Trophoblast cell (in vitro differentiated cells and primary cell): ENCODE measurements at regions not wholly inside any gene's neighbourhood (a gene's known extent, or its start where the extent isn't known, plus 50 kb on each side); places are given as distances from the start of the nearest gene placed in this dataset.

Experiments used
- DNase-seq, 2 donors: peaks; one replicate each; pipeline ENCODE4 v3.0.0-alpha.2; 2016
- H2AFZ ChIP-seq: 2 replicates; pipeline ENCODE4 v1.6.1; 2013; ENCODE audit warnings: low read length, moderate library complexity, mild to moderate bottlenecking; ENCODE audit not compliant: insufficient read depth, poor library complexity
- H2AK5ac ChIP-seq: 2 replicates; pipeline ENCODE4 v1.6.1; 2013; ENCODE audit warnings: mild to moderate bottlenecking, low read length
- H2BK120ac ChIP-seq: 2 replicates; pipeline ENCODE4 v1.6.1; 2013; ENCODE audit warnings: low read length, mild to moderate bottlenecking, moderate library complexity; ENCODE audit not compliant: insufficient read depth, poor library complexity
- H2BK12ac ChIP-seq: 2 replicates; pipeline ENCODE4 v1.6.1; 2013; ENCODE audit warnings: mild to moderate bottlenecking, low read length, moderate library complexity
- H2BK5ac ChIP-seq: 2 replicates; pipeline ENCODE4 v1.6.1; 2013; ENCODE audit warnings: low read length, low read depth, moderate library complexity, mild to moderate bottlenecking; ENCODE audit not compliant: poor library complexity
- H3K14ac ChIP-seq: 2 replicates; pipeline ENCODE4 v1.6.1; 2013; ENCODE audit warnings: mild to moderate bottlenecking, low read length
- H3K18ac ChIP-seq: 2 replicates; pipeline ENCODE4 v1.6.1; 2013; ENCODE audit warnings: mild to moderate bottlenecking, low read length
- H3K23ac ChIP-seq: 2 replicates; pipeline ENCODE4 v1.6.1; 2013; ENCODE audit warnings: low read length
- H3K27ac ChIP-seq: 2 replicates; pipeline ENCODE4 v1.5.1; 2013; ENCODE audit warnings: low read depth, mild to moderate bottlenecking, inconsistent platforms, low read length, moderate library complexity
- H3K27me3 ChIP-seq: 2 replicates; pipeline ENCODE4 v1.6.1; 2013; ENCODE audit warnings: inconsistent platforms, mild to moderate bottlenecking, low read length, moderate library complexity; ENCODE audit not compliant: insufficient read depth
- H3K36me3 ChIP-seq, 2 experiments: 1 replicate in 1 of 2; 2 replicates in 1 of 2; pipeline ENCODE4 v1.6.1; 2013; ENCODE audit warnings: low read length in 2 of 2, mild to moderate bottlenecking in 2 of 2, moderate library complexity in 1 of 2; ENCODE audit not compliant: insufficient read depth in 2 of 2, control insufficient read depth in 1 of 2
- H3K4ac ChIP-seq: 2 replicates; pipeline ENCODE4 v1.6.1; 2013; ENCODE audit warnings: low read depth, mild to moderate bottlenecking, low read length, moderate library complexity
- H3K4me1 ChIP-seq, 2 experiments: 1 replicate in 1 of 2; 2 replicates in 1 of 2; pipeline ENCODE4 v1.6.1; 2013; ENCODE audit warnings: low read length in 2 of 2, mild to moderate bottlenecking in 2 of 2, moderate library complexity in 1 of 2; ENCODE audit not compliant: insufficient read depth in 2 of 2, control insufficient read depth in 1 of 2
- H3K4me2 ChIP-seq: 2 replicates; pipeline ENCODE4 v1.6.1; 2013; ENCODE audit warnings: inconsistent platforms, mild to moderate bottlenecking, low read length, moderate library complexity
- H3K4me3 ChIP-seq: 2 replicates; pipeline ENCODE4 v1.5.1; 2013; ENCODE audit warnings: mild to moderate bottlenecking, low read depth, low read length, inconsistent platforms
- H3K79me1 ChIP-seq: one replicate; pipeline ENCODE4 v1.6.1; 2013; ENCODE audit warnings: low read length
- H3K79me2 ChIP-seq: 2 replicates; pipeline ENCODE4 v1.6.1; 2013; ENCODE audit warnings: low read length, mild to moderate bottlenecking; ENCODE audit not compliant: control insufficient read depth, insufficient read depth, poor library complexity
- H3K9ac ChIP-seq: 2 replicates; pipeline ENCODE4 v1.6.1; 2013; ENCODE audit warnings: mild to moderate bottlenecking, low read length
- H3K9me3 ChIP-seq: 2 replicates; pipeline ENCODE4 v1.6.1; 2013; ENCODE audit warnings: low read depth, mild to moderate bottlenecking, control low read depth, inconsistent platforms, low read length; ENCODE audit not compliant: insufficient read depth
- H4K12ac ChIP-seq: 2 replicates; pipeline ENCODE4 v1.6.1; 2013; ENCODE audit warnings: low read depth, mild to moderate bottlenecking, low read length, moderate library complexity
- H4K8ac ChIP-seq: 2 replicates; pipeline ENCODE4 v1.6.1; 2013; ENCODE audit warnings: low read depth, mild to moderate bottlenecking, low read length, moderate library complexity
- H4K91ac ChIP-seq: one replicate; pipeline ENCODE4 v1.6.1; 2013; ENCODE audit warnings: low read depth, mild to moderate bottlenecking, low read length, moderate library complexity
- WGBS: extraction: QIAGEN DNeasy Blood & Tissue Kit; methylation state at CpG from one replicate; pipeline ENCODE4 v1.1.7; 2013; ENCODE audit warnings: missing lambda C conversion rate; ENCODE audit not compliant: insufficient read length, insufficient coverage; ENCODE audit errors: extremely low coverage; 5-methylcytosine and 5-hydroxymethylcytosine counted together

DNA sequence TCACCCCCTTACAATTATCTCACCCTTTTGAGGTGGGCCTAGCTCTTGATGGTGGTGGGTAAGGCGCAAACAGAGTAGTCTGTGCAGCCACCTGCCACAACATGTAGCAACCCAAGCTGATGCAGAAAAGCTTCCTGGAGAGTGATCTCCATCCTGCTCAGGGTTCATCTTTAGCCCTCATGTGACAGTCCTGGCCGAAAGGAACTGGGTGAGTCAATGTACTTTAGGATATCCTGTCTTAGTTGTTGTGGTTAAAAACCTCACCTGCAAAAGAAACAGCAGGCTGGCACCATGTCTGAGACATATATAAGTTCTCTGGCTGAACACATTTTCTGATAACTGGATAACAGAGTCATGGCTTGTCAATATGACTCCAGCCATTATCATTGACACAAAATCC, 183.5 kb upstream of the CPHXL start:
- Histone ChIP-seq H3K9me3 (no peaks in the 10 kb centered on the region), H3K14ac (no peak overlapping the region), H4K91ac (no peak overlapping the region), H3K4ac (no peak overlapping the region), H3K27me3 (no peaks in the 10 kb centered on the region), H4K8ac (no peak overlapping the region), H2BK120ac (no peak overlapping the region), H3K4me1 (no peaks in the 10 kb centered on the region), H2BK5ac (no peak overlapping the region), H3K18ac (no peak overlapping the region), H3K9ac (no peak overlapping the region), H3K79me2 (no peaks in the 10 kb centered on the region), H4K12ac (no peak overlapping the region), H3K27ac (no peak overlapping the region), H3K4me2 (no peak overlapping the region), H2BK12ac (no peak overlapping the region), H2AFZ (no peak overlapping the region), H2AK5ac (no peak overlapping the region), H3K23ac (no peak overlapping the region), H3K36me3 (no peaks in the 10 kb centered on the region), H3K4me3 (no peak overlapping the region), H3K79me1 (no peaks in the 10 kb centered on the region)
- WGBS = no CpG with 5 or more reads among the region's 2 CpGs
- no peak for DNase-seq

DNA sequence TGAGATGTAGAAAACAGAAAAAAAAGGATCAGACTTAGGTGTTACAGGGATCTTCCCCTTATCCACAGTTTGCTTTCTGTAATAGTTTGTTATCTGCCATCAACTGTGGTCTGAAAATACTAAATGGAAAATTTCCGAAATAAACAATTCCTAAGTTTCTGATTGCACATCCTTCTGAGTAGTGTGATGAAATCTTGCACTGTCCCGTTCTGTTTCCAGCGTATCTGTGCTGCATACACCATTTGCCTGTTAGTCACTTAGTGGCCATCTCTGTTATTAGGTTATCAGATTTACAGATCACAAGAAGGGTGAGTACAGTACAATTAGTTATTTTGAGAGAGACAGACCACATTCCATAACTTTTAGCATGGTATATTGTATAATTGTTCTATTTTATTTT, 185.6 kb upstream of the CPHXL start:
- Histone ChIP-seq H3K9ac (no peak overlapping the region), H2AFZ (no peak overlapping the region), H3K23ac (no peak overlapping the region), H3K36me3 (no peaks in the 10 kb centered on the region), H3K4me1 (no peaks in the 10 kb centered on the region), H3K9me3 (no peaks in the 10 kb centered on the region), H2BK120ac (no peak overlapping the region), H4K91ac (no peak overlapping the region), H3K14ac (no peak overlapping the region), H3K27me3 (no peaks in the 10 kb centered on the region), H3K27ac (no peak overlapping the region), H3K4ac (no peak overlapping the region), H3K79me1 (no peaks in the 10 kb centered on the region), H3K4me2 (no peak overlapping the region), H3K4me3 (no peak overlapping the region), H2BK5ac (no peak overlapping the region), H4K12ac (no peak overlapping the region), H4K8ac (no peak overlapping the region), H3K18ac (no peak overlapping the region), H2BK12ac (no peak overlapping the region), H3K79me2 (no peaks in the 10 kb centered on the region), H2AK5ac (no peak overlapping the region)
- no CpG with 5 or more reads among the region's 3 CpGs for WGBS
- peak; percentile 53 to 72 for DNase-seq

DNA sequence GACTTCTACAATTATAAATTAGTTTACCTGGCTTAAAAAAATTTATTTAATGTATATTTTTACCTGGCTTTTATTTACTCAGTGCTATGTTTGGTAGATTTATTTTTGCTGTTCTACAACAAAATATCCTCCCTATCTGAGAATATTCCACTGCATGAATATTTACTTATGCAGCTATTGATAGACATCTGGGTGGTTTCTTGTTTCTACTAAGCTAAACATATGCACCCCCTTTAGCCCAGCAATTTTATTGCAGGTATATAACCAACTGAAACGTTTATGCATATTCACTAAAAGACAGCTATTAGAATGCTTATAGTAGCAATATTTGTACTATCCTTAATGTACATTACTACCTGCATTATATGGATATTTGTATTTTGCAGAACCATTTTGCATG, 187.7 kb upstream of the CPHXL start:
- H3K79me1 ChIP-seq = no peaks in the 10 kb centered on the region
- DNase-seq = no peak
- no peak overlapping the region for H3K14ac ChIP-seq
- no peaks in the 10 kb centered on the region for H3K9me3 ChIP-seq
- H2AK5ac ChIP-seq = no peak overlapping the region
- no peak overlapping the region for H3K18ac ChIP-seq
- H3K27me3 ChIP-seq = no peaks in the 10 kb centered on the region
- H3K9ac ChIP-seq = no peak overlapping the region
- no peak overlapping the region for H3K23ac ChIP-seq
- H3K27ac ChIP-seq = no peak overlapping the region
- H2BK120ac ChIP-seq = no peak overlapping the region
- no peaks in the 10 kb centered on the region for H3K36me3 ChIP-seq
- no peak overlapping the region for H2AFZ ChIP-seq
- no peak overlapping the region for H3K4ac ChIP-seq
- H4K91ac ChIP-seq = no peak overlapping the region
- no peak overlapping the region for H4K12ac ChIP-seq
- no peak overlapping the region for H4K8ac ChIP-seq
- H3K4me3 ChIP-seq = no peak overlapping the region
- no peak overlapping the region for H2BK12ac ChIP-seq
- no peak overlapping the region for H2BK5ac ChIP-seq
- no peak overlapping the region for H3K4me2 ChIP-seq
- no peaks in the 10 kb centered on the region for H3K79me2 ChIP-seq
- no peaks in the 10 kb centered on the region for H3K4me1 ChIP-seq
- WGBS = no CpG with 5 or more reads among the region's 1 CpG

DNA sequence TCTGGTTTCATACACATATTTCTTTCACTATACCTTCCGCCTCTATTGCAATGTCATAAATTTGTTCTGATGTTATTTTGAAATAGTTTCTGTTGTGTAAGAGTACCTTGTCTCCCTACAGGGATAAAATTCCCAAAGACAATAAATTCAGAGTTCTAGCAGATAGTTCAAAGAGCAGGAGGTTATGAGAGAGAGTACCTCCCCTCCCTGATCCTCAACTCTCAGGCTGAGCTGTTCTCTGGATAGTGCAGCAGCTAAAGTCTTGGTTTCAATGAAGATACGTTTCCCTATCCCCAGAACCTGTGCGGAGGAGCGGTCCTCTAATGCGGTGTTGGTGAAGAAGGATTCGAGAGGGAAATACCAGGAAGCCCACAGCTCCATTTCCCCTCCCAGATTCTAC, 190.2 kb upstream of the CPHXL start:
- Histone ChIP-seq H3K4ac (no peak overlapping the region), H2BK12ac (no peak overlapping the region), H4K8ac (no peak overlapping the region), H2BK5ac (no peak overlapping the region), H3K27ac (no peak overlapping the region), H3K14ac (no peak overlapping the region), H3K79me1 (no peaks in the 10 kb centered on the region), H3K4me1 (no peaks in the 10 kb centered on the region), H2BK120ac (no peak overlapping the region), H3K9ac (no peak overlapping the region), H3K4me3 (no peak overlapping the region), H2AK5ac (no peak overlapping the region), H3K79me2 (no peaks in the 10 kb centered on the region), H3K9me3 (no peaks in the 10 kb centered on the region), H3K23ac (no peak overlapping the region), H4K12ac (no peak overlapping the region), H3K36me3 (no peaks in the 10 kb centered on the region), H3K18ac (no peak overlapping the region), H3K27me3 (no peaks in the 10 kb centered on the region), H2AFZ (no peak overlapping the region), H3K4me2 (no peak overlapping the region), H4K91ac (no peak overlapping the region)
- no peak for DNase-seq
- WGBS = no CpG with 5 or more reads among the region's 6 CpGs
